Nephron (organoid): ENCODE measurements at regions not wholly inside any gene's neighbourhood (a gene's known extent, or its start where the extent isn't known, plus 50 kb on each side); places are given as distances from the start of the nearest gene placed in this dataset.

Source experiments
- H3K27ac Mint-ChIP-seq, 3 experiments: 2 replicates each; pipeline ENCODE4 v1.8.0; 2020; ENCODE audit warnings: mixed read lengths in 3 of 3, mild to moderate bottlenecking in 2 of 3, moderate library complexity in 1 of 3
- H3K27me3 Mint-ChIP-seq: 2 replicates; pipeline ENCODE4 v1.8.0; 2021; ENCODE audit warnings: low read depth, mild to moderate bottlenecking, moderate library complexity, mixed read lengths
- H3K36me3 Mint-ChIP-seq: 2 replicates; pipeline ENCODE4 v1.8.0; 2020; ENCODE audit warnings: low read depth, mixed read lengths
- H3K4me1 Mint-ChIP-seq: 2 replicates; pipeline ENCODE4 v1.8.0; 2020; ENCODE audit warnings: mixed read lengths
- H3K4me3 Mint-ChIP-seq, 3 experiments: 2 replicates each; pipeline ENCODE4 v1.8.0; 2020; ENCODE audit warnings: mild to moderate bottlenecking in 3 of 3, mixed read lengths in 3 of 3, moderate library complexity in 2 of 3
- H3K9me3 Mint-ChIP-seq: 2 replicates; pipeline ENCODE4 v1.8.0; 2020; ENCODE audit warnings: mixed read lengths
- CTCF ChIP-seq, 3 experiments: fragments of 200-600 bp; sonication (generic); IDR thresholded peaks; one replicate each; pipeline ENCODE4 v1.5.0; 2021; ENCODE audit warnings: antibody characterized with exemption in 3 of 3; ENCODE audit not compliant: unreplicated experiment in 3 of 3

GRCh38 chr12:22925623-22926022 lies 300.7 kb downstream of the ETNK1 start:
- Mint-ChIP-seq H3K27me3 (no peaks in the 10 kb centered on the region), H3K4me1 (no peaks in the 10 kb centered on the region), H3K4me3 (no peak overlapping the region), H3K36me3 (no peaks in the 10 kb centered on the region), H3K9me3 (no peaks in the 10 kb centered on the region), H3K27ac (no peak overlapping the region)
- no peak for TF ChIP-seq CTCF (IDR thresholded peaks at IDR 0.05; ENCODE audit: unreplicated experiment in 3 of 3)

- Mint-ChIP-seq H3K27ac (no peak overlapping the region), H3K9me3 (no peaks in the 10 kb centered on the region), H3K4me1 (no peaks in the 10 kb centered on the region), H3K27me3 (no peaks in the 10 kb centered on the region), H3K36me3 (no peaks in the 10 kb centered on the region), H3K4me3 (no peak overlapping the region)
- TF ChIP-seq CTCF (IDR thresholded peaks at IDR 0.05; ENCODE audit: unreplicated experiment in 3 of 3) = no peak
Observed at GRCh38 chr12:22932431-22932830, 307.5 kb downstream of the ETNK1 start.

GRCh38 chr12:22935090-22935489 lies 310.1 kb downstream of the ETNK1 start:
- H3K36me3 Mint-ChIP-seq = no peaks in the 10 kb centered on the region
- no peak overlapping the region for H3K27ac Mint-ChIP-seq
- H3K27me3 Mint-ChIP-seq = no peaks in the 10 kb centered on the region
- peaks cover 3% of the 10 kb centered on the region for H3K9me3 Mint-ChIP-seq
- H3K4me3 Mint-ChIP-seq = no peak overlapping the region
- no peaks in the 10 kb centered on the region for H3K4me1 Mint-ChIP-seq
- TF ChIP-seq CTCF (IDR thresholded peaks at IDR 0.05; ENCODE audit: unreplicated experiment in 3 of 3) = no peak

GRCh38 chr12:22935501-22935900 lies 310.5 kb downstream of the ETNK1 start:
- TF ChIP-seq CTCF (IDR thresholded peaks at IDR 0.05; ENCODE audit: unreplicated experiment in 3 of 3) = no peak
- Mint-ChIP-seq H3K4me3 (no peak overlapping the region), H3K36me3 (no peaks in the 10 kb centered on the region), H3K4me1 (no peaks in the 10 kb centered on the region), H3K27ac (no peak overlapping the region), H3K9me3 (peaks cover 3% of the 10 kb centered on the region), H3K27me3 (no peaks in the 10 kb centered on the region)

GRCh38 chr12:22938323-22938722 lies 313.4 kb downstream of the ETNK1 start:
- H3K4me3 Mint-ChIP-seq = no peak overlapping the region
- no peak overlapping the region for H3K27ac Mint-ChIP-seq
- peaks cover 8% of the 10 kb centered on the region for H3K9me3 Mint-ChIP-seq
- H3K27me3 Mint-ChIP-seq = no peaks in the 10 kb centered on the region
- H3K4me1 Mint-ChIP-seq = no peaks in the 10 kb centered on the region
- TF ChIP-seq CTCF (IDR thresholded peaks at IDR 0.05; ENCODE audit: unreplicated experiment in 3 of 3) = no peak
- H3K36me3 Mint-ChIP-seq = no peaks in the 10 kb centered on the region

- Mint-ChIP-seq H3K4me1 (no peaks in the 10 kb centered on the region), H3K9me3 (no peaks in the 10 kb centered on the region), H3K36me3 (no peaks in the 10 kb centered on the region), H3K27me3 (no peaks in the 10 kb centered on the region), H3K4me3 (no peak overlapping the region), H3K27ac (no peak overlapping the region)
- no peak for TF ChIP-seq CTCF (IDR thresholded peaks at IDR 0.05; ENCODE audit: unreplicated experiment in 3 of 3)
Observed at GRCh38 chr12:22951206-22951605, 326.2 kb downstream of the ETNK1 start.
